OCI-M1 (cell line): ENCODE measurements at regions not wholly inside any gene's neighbourhood (a gene's known extent, or its start where the extent isn't known, plus 50 kb on each side); places are given as distances from the start of the nearest gene placed in this dataset.

Experiments used
- DNase-seq: peaks from one replicate; lab custom pipeline; 2025; lab: John Stamatoyannopoulos, UW

GRCh38 chr3:55175423-55175822 is 247.6 kb upstream of the LRTM1 start:
- no peak for DNase-seq

- no peak for DNase-seq
Measured at GRCh38 chr3:55174747-55175146, 246.9 kb upstream of the LRTM1 start.

- no peak for DNase-seq
Measured at GRCh38 chr3:55173504-55173903, 245.6 kb upstream of the LRTM1 start.

GRCh38 chr3:55172913-55173312 is 245.1 kb upstream of the LRTM1 start:
- DNase-seq, result no peak

- DNase-seq, result no peak
Measured at GRCh38 chr3:55170444-55170843, 242.6 kb upstream of the LRTM1 start.

- DNase-seq, result no peak
Measured at GRCh38 chr3:55169608-55170072, 241.8 kb upstream of the LRTM1 start.

GRCh38 chr3:55169161-55169560 is 241.3 kb upstream of the LRTM1 start:
- no peak for DNase-seq

GRCh38 chr3:55167586-55168317 is 239.9 kb upstream of the LRTM1 start:
- no peak for DNase-seq

- DNase-seq, result no peak
Measured at GRCh38 chr3:55166576-55167555, 239.0 kb upstream of the LRTM1 start.

- no peak for DNase-seq
Measured at GRCh38 chr3:55165704-55166405, 238.0 kb upstream of the LRTM1 start.

GRCh38 chr3:55165278-55165677 is 237.4 kb upstream of the LRTM1 start:
- DNase-seq, result no peak

GRCh38 chr3:55164876-55165275 is 237.0 kb upstream of the LRTM1 start:
- no peak for DNase-seq

- DNase-seq, result no peak
Measured at GRCh38 chr3:55164191-55164590, 236.3 kb upstream of the LRTM1 start.

- no peak for DNase-seq
Measured at GRCh38 chr3:55163421-55163820, 235.6 kb upstream of the LRTM1 start.

GRCh38 chr3:55162031-55162795 is 234.4 kb upstream of the LRTM1 start:
- no peak for DNase-seq

- DNase-seq, result no peak
Measured at GRCh38 chr3:55161231-55161630, 233.4 kb upstream of the LRTM1 start.

- no peak for DNase-seq
Measured at GRCh38 chr3:55160241-55160983, 232.6 kb upstream of the LRTM1 start.

- DNase-seq, result no peak
Measured at GRCh38 chr3:55159711-55160110, 231.9 kb upstream of the LRTM1 start.

GRCh38 chr3:55159016-55159415 is 231.2 kb upstream of the LRTM1 start:
- no peak for DNase-seq

- DNase-seq, result no peak
Measured at GRCh38 chr3:55158345-55158744, 230.5 kb upstream of the LRTM1 start.

- DNase-seq, result no peak
Measured at GRCh38 chr3:55157731-55158130, 229.9 kb upstream of the LRTM1 start.
